HCT116 (cell line): ENCODE measurements at regions not wholly inside any gene's neighbourhood (a gene's known extent, or its start where the extent isn't known, plus 50 kb on each side); places are given as distances from the start of the nearest gene placed in this dataset.

Experiments used
- ATAC-seq: fragments of 200-7000 bp; cut with Tn5 transposase; 2 replicates; pipeline ENCODE4 v1.9.1; 2020; ENCODE audit warnings: mild to moderate bottlenecking, moderate library complexity
- BruUV-seq: library from RNA; stranded (reverse); fragments of 400-500 nt; replicated peaks from 2 replicates; lab custom pipeline; 2021; lab: Mats Ljungman, UMichigan
- CTCF ChIA-PET: fragments of 300-600 bp; sonication (Branson Sonifier 250); formaldehyde crosslinking; loops from one replicate; lab custom pipeline; 2021; ENCODE audit warnings: antibody characterized with exemption; lab: Charles Lee
- POLR2A ChIA-PET: fragments of 300-600, 350-600 bp; sonication (Branson Sonifier 250); formaldehyde crosslinking; loops from one replicate; lab custom pipeline; 2021; ENCODE audit warnings: antibody characterized with exemption; lab: Charles Lee
- RAD21 ChIA-PET, 2 experiments: fragments of 300-600 bp; sonication (Branson Sonifier 250); formaldehyde crosslinking; loops; one replicate each; lab custom pipeline; 2023; ENCODE audit warnings: low total read pairs in 2 of 2; ENCODE audit not compliant: uncharacterized antibody in 2 of 2, unreplicated experiment in 2 of 2, low non-redundant PET in 1 of 2; lab: Charles Lee
- DNase-seq: peaks from one replicate; pipeline ENCODE4 v3.0.0-alpha.2; 2010; ENCODE audit warnings: low read depth, low spot score
- H2AFZ ChIP-seq: fragments of 200-600 bp; shearing (Covaris generic), sonication (generic); 2 replicates; pipeline ENCODE4 v1.6.1; 2017; ENCODE audit warnings: low read depth, mixed run types, mixed read lengths, antibody characterized with exemption, low read length; ENCODE audit not compliant: poor library complexity, severe bottlenecking
- H3K27ac ChIP-seq: 2 replicates; pipeline ENCODE4 v1.5.1; 2012; ENCODE audit warnings: low read depth, low read length
- H3K27me3 ChIP-seq: fragments of 200-600 bp; sonication (generic); 2 replicates; pipeline ENCODE4 v1.6.1; 2016; ENCODE audit warnings: mixed run types, low read length, mixed read lengths; ENCODE audit not compliant: insufficient read depth
- H3K36me3 ChIP-seq, 2 experiments: fragments of 200-500 bp in 1 of 2; fragments of 200-600 bp in 1 of 2; sonication (Bioruptor generic) in 1 of 2; sonication (generic) in 1 of 2; 2 replicates each; pipeline versions ENCODE4 v1.5.1 to v1.6.1; 2014 to 2016; ENCODE audit warnings: low read length in 2 of 2, inconsistent platforms in 1 of 2, mixed read lengths in 1 of 2, mixed run types in 1 of 2; ENCODE audit not compliant: insufficient read depth in 2 of 2, control insufficient read depth in 1 of 2
- H3K4me1 ChIP-seq, 2 experiments: fragments of 200-600 bp in 1 of 2; sonication (generic) in 1 of 2; 2 replicates each; pipeline versions ENCODE4 v1.5.1 to v1.6.1; 2012 to 2017; ENCODE audit warnings: low read length in 2 of 2, inconsistent platforms in 1 of 2, mild to moderate bottlenecking in 1 of 2, mixed read lengths in 1 of 2, mixed run types in 1 of 2, moderate library complexity in 1 of 2; ENCODE audit not compliant: insufficient read depth in 2 of 2, control insufficient read depth in 1 of 2
- H3K4me2 ChIP-seq: fragments of 200-600 bp; sonication (generic); 2 replicates; pipeline ENCODE4 v1.6.1; 2017; ENCODE audit warnings: mixed run types, low read length, mixed read lengths
- H3K4me3 ChIP-seq, 2 experiments: fragments of 200-600 bp in 1 of 2; sonication (generic) in 1 of 2; replicated peaks in 1 of 2; 2 replicates each; pipeline ENCODE4 v1.5.1; 2011 to 2016; ENCODE audit warnings: low read length in 2 of 2, control low read depth in 1 of 2, low read depth in 1 of 2, mild to moderate bottlenecking in 1 of 2, mixed read lengths in 1 of 2, mixed run types in 1 of 2
- H3K79me2 ChIP-seq: fragments of 200-600 bp; sonication (generic); 2 replicates; pipeline ENCODE4 v1.6.1; 2017; ENCODE audit warnings: mild to moderate bottlenecking, mixed run types, low read length, moderate library complexity, mixed read lengths; ENCODE audit not compliant: insufficient read depth
- H3K9ac ChIP-seq: fragments of 200-600 bp; sonication (generic); 2 replicates; pipeline ENCODE4 v1.6.1; 2016; ENCODE audit warnings: low read length, mixed read lengths
- H3K9me2 ChIP-seq: fragments of 200-600 bp; sonication (generic), shearing (Covaris generic); 2 replicates; pipeline ENCODE4 v1.6.1; 2017; ENCODE audit warnings: mixed run types, mild to moderate bottlenecking, moderate library complexity; ENCODE audit not compliant: insufficient read depth
- H3K9me3 ChIP-seq, 2 experiments: fragments of 200-500 bp in 1 of 2; fragments of 200-600 bp in 1 of 2; sonication (Bioruptor generic) in 1 of 2; sonication (generic) in 1 of 2; 2 replicates each; pipeline ENCODE4 v1.6.1; 2014 to 2017; ENCODE audit warnings: low read length in 2 of 2, mixed read lengths in 2 of 2, inconsistent platforms in 1 of 2, low read depth in 1 of 2, mild to moderate bottlenecking in 1 of 2, mixed run types in 1 of 2, moderate library complexity in 1 of 2; ENCODE audit not compliant: control insufficient read depth in 1 of 2, insufficient read depth in 1 of 2
- H4K20me1 ChIP-seq: fragments of 200-600 bp; sonication (generic), shearing (Covaris generic); 2 replicates; pipeline ENCODE4 v1.6.1; 2017; ENCODE audit warnings: mixed run types, mild to moderate bottlenecking, moderate library complexity; ENCODE audit not compliant: insufficient read depth
- ATF3 ChIP-seq: IDR thresholded peaks from 2 replicates; pipeline ENCODE4 v1.6.1; 2012
- CBX3 ChIP-seq: IDR thresholded peaks from 2 replicates; pipeline ENCODE4 v1.6.1; 2012; ENCODE audit warnings: low read depth
- CEBPB ChIP-seq: IDR thresholded peaks from 2 replicates; pipeline ENCODE4 v1.6.1; 2012; ENCODE audit warnings: low read depth
- EGR1 ChIP-seq: IDR thresholded peaks from 2 replicates; pipeline ENCODE4 v1.6.1; 2012; ENCODE audit warnings: low read depth
- ELF1 ChIP-seq: IDR thresholded peaks from 2 replicates; pipeline ENCODE4 v1.6.1; 2012; ENCODE audit warnings: low read depth, borderline replicate concordance
- MAX ChIP-seq: IDR thresholded peaks from 2 replicates; pipeline ENCODE4 v1.6.1; 2012
- POLR2A ChIP-seq: IDR thresholded peaks from 2 replicates; pipeline ENCODE4 v1.7.0; 2011; ENCODE audit warnings: borderline replicate concordance; ENCODE audit not compliant: insufficient read depth, insufficient read length; ENCODE audit errors: extremely low read depth
- POLR2AphosphoS5 ChIP-seq: IDR thresholded peaks from 2 replicates; pipeline ENCODE4 v1.6.1; 2011; ENCODE audit warnings: mild to moderate bottlenecking, low read depth, low read length, moderate library complexity
- RAD21 ChIP-seq: IDR thresholded peaks from 2 replicates; pipeline ENCODE4 v1.6.1; 2012; ENCODE audit warnings: low read depth, mild to moderate bottlenecking
- SIN3A ChIP-seq: IDR thresholded peaks from 2 replicates; pipeline ENCODE4 v1.6.1; 2012; ENCODE audit warnings: low read depth
- SP1 ChIP-seq: IDR thresholded peaks from 2 replicates; pipeline ENCODE4 v1.6.1; 2012; ENCODE audit warnings: low read depth
- TCF7L2 ChIP-seq: IDR thresholded peaks from 2 replicates; pipeline ENCODE4 v1.7.0; 2011; ENCODE audit warnings: borderline replicate concordance, inconsistent platforms; ENCODE audit not compliant: insufficient read depth, insufficient read length; ENCODE audit errors: extremely low read depth
- YY1 ChIP-seq: IDR thresholded peaks from 2 replicates; pipeline ENCODE4 v1.6.1; 2011; ENCODE audit warnings: low read length, low read depth, moderate library complexity, mild to moderate bottlenecking; ENCODE audit not compliant: insufficient replicate concordance; ENCODE audit errors: extremely low read depth
- ZFX ChIP-seq: fragments of 450-650 bp; IDR thresholded peaks from 2 replicates; pipeline ENCODE4 v1.6.1; 2017
- intact Hi-C: fragments of 100-400 bp; cut with micrococcal nuclease; formaldehyde crosslinking; loops from 2 replicates; pipeline ENCODE4 v1.10.0; 2022
- TF ChIP-seq, protein P1 (sequence below): IDR thresholded peaks from 2 replicates; pipeline ENCODE4 v1.6.1; 2012; ENCODE audit warnings: low read depth
- TF ChIP-seq, protein P2 (sequence below): IDR thresholded peaks from 2 replicates; pipeline ENCODE4 v1.6.1; 2011; ENCODE audit warnings: mild to moderate bottlenecking, low read length, moderate library complexity; ENCODE audit not compliant: insufficient replicate concordance; ENCODE audit errors: extremely low read depth

- ChIA-PET RAD21 (no interaction called here), CTCF (no interaction called here), POLR2A (no interaction called here)
- no TSS peak for BruUV-seq
- intact Hi-C loops: no loop called here
- Histone ChIP-seq H3K36me3 (no peaks in the 10 kb centered on the region), H3K4me3 (no peak overlapping the region), H3K27me3 (no peaks in the 10 kb centered on the region), H3K4me1 (no peaks in the 10 kb centered on the region), H2AFZ (no peak overlapping the region), H3K9ac (no peak overlapping the region), H3K9me3 (no peaks in the 10 kb centered on the region), H4K20me1 (no peaks in the 10 kb centered on the region), H3K9me2 (no peaks in the 10 kb centered on the region), H3K27ac (no peak overlapping the region), H3K79me2 (no peaks in the 10 kb centered on the region), H3K4me2 (no peak overlapping the region)
- TF ChIP-seq CEBPB: no peak
- no peak for TF ChIP-seq ATF3
- TF ChIP-seq RAD21: no peak
- TF ChIP-seq, protein P1, sequence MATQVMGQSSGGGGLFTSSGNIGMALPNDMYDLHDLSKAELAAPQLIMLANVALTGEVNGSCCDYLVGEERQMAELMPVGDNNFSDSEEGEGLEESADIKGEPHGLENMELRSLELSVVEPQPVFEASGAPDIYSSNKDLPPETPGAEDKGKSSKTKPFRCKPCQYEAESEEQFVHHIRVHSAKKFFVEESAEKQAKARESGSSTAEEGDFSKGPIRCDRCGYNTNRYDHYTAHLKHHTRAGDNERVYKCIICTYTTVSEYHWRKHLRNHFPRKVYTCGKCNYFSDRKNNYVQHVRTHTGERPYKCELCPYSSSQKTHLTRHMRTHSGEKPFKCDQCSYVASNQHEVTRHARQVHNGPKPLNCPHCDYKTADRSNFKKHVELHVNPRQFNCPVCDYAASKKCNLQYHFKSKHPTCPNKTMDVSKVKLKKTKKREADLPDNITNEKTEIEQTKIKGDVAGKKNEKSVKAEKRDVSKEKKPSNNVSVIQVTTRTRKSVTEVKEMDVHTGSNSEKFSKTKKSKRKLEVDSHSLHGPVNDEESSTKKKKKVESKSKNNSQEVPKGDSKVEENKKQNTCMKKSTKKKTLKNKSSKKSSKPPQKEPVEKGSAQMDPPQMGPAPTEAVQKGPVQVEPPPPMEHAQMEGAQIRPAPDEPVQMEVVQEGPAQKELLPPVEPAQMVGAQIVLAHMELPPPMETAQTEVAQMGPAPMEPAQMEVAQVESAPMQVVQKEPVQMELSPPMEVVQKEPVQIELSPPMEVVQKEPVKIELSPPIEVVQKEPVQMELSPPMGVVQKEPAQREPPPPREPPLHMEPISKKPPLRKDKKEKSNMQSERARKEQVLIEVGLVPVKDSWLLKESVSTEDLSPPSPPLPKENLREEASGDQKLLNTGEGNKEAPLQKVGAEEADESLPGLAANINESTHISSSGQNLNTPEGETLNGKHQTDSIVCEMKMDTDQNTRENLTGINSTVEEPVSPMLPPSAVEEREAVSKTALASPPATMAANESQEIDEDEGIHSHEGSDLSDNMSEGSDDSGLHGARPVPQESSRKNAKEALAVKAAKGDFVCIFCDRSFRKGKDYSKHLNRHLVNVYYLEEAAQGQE: no peak
- TF ChIP-seq POLR2AphosphoS5: no peak
- no peak for TF ChIP-seq CBX3
- no peak for TF ChIP-seq SIN3A
- no peak for TF ChIP-seq MAX
- no peak for TF ChIP-seq SP1
- TF ChIP-seq POLR2A: no peak
- no peak for TF ChIP-seq ELF1
- TF ChIP-seq EGR1: no peak
- TF ChIP-seq ZFX: no peak
- no peak for TF ChIP-seq YY1
- no peak for TF ChIP-seq TCF7L2
- TF ChIP-seq, protein P2, sequence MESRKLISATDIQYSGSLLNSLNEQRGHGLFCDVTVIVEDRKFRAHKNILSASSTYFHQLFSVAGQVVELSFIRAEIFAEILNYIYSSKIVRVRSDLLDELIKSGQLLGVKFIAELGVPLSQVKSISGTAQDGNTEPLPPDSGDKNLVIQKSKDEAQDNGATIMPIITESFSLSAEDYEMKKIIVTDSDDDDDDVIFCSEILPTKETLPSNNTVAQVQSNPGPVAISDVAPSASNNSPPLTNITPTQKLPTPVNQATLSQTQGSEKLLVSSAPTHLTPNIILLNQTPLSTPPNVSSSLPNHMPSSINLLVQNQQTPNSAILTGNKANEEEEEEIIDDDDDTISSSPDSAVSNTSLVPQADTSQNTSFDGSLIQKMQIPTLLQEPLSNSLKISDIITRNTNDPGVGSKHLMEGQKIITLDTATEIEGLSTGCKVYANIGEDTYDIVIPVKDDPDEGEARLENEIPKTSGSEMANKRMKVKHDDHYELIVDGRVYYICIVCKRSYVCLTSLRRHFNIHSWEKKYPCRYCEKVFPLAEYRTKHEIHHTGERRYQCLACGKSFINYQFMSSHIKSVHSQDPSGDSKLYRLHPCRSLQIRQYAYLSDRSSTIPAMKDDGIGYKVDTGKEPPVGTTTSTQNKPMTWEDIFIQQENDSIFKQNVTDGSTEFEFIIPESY: no peak
- ATAC-seq (no peak), DNase-seq (no peak)
These were observed 89.0 kb downstream of the NAF1 start for GRCh38 chr4:163077680-163078079.
